ENCODE measurements at regions not wholly inside any gene's neighbourhood (a gene's known extent, or its start where the extent isn't known, plus 50 kb on each side); places are given as distances from the start of the nearest gene placed in this dataset.

GRCh38 chr2:66984864-66985263, 412.3 kb upstream of the ETAA1 start:
- DNase-seq: no peak

GRCh38 chr2:66985906-66986305, 411.2 kb upstream of the ETAA1 start:
- DNase-seq: no peak

GRCh38 chr2:66987733-66988132, 409.4 kb upstream of the ETAA1 start:
- DNase-seq: no peak

- DNase-seq: no peak
Observed at GRCh38 chr2:66994654-66995053, 402.5 kb upstream of the ETAA1 start.

- DNase-seq: no peak
Observed at GRCh38 chr2:66995636-66996035, 401.5 kb upstream of the ETAA1 start.

- DNase-seq: no peak
Observed at GRCh38 chr2:67002618-67003371, 394.3 kb upstream of the ETAA1 start.

- DNase-seq: no peak
Observed at GRCh38 chr2:67006373-67006960, 390.7 kb upstream of the ETAA1 start.

- DNase-seq: no peak
Observed at GRCh38 chr2:67008155-67008554, 389.0 kb upstream of the ETAA1 start.

- DNase-seq: no peak
Observed at GRCh38 chr2:67012165-67012564, 385.0 kb upstream of the ETAA1 start.

- DNase-seq: no peak
Observed at GRCh38 chr2:67013821-67014220, 383.3 kb upstream of the ETAA1 start.

- no peak for DNase-seq
Observed at GRCh38 chr2:67015681-67016080, 381.5 kb upstream of the ETAA1 start.

GRCh38 chr2:67018301-67018700, 378.8 kb upstream of the ETAA1 start:
- DNase-seq: no peak

- no peak for DNase-seq
Observed at GRCh38 chr2:67032076-67032475, 365.1 kb upstream of the ETAA1 start.

GRCh38 chr2:67036444-67036843, 360.7 kb upstream of the ETAA1 start:
- no peak for DNase-seq

- no peak for DNase-seq
Observed at GRCh38 chr2:67037655-67038054, 359.5 kb upstream of the ETAA1 start.

GRCh38 chr2:67038195-67038594, 358.9 kb upstream of the ETAA1 start:
- DNase-seq: no peak

GRCh38 chr2:67039058-67039457, 358.1 kb upstream of the ETAA1 start:
- no peak for DNase-seq

GRCh38 chr2:67039517-67040103, 357.5 kb upstream of the ETAA1 start:
- DNase-seq: no peak

- DNase-seq: no peak
Observed at GRCh38 chr2:67041051-67041450, 356.1 kb upstream of the ETAA1 start.

GRCh38 chr2:67043781-67044478, 353.2 kb upstream of the ETAA1 start:
- no peak for DNase-seq

- no peak for DNase-seq
Observed at GRCh38 chr2:67046591-67046990, 350.5 kb upstream of the ETAA1 start.

GRCh38 chr2:67048314-67048713, 348.8 kb upstream of the ETAA1 start:
- no peak for DNase-seq

- DNase-seq: no peak
Observed at GRCh38 chr2:67050622-67051021, 346.5 kb upstream of the ETAA1 start.

- DNase-seq: no peak
Observed at GRCh38 chr2:67054728-67055127, 342.4 kb upstream of the ETAA1 start.
